ENCODE measurements at regions not wholly inside any gene's neighbourhood (a gene's known extent, or its start where the extent isn't known, plus 50 kb on each side); places are given as distances from the start of the nearest gene placed in this dataset.

- TF ChIP-seq CTCF (IDR thresholded peaks at IDR 0.05) (no peak), POLR2A (IDR thresholded peaks at IDR 0.05) (no peak)
These were observed 213.7 kb downstream of the TLR4 start for GRCh38 chr9:117917873-117918272.
